ENCODE measurements at regions not wholly inside any gene's neighbourhood (a gene's known extent, or its start where the extent isn't known, plus 50 kb on each side); places are given as distances from the start of the nearest gene placed in this dataset.

DNA sequence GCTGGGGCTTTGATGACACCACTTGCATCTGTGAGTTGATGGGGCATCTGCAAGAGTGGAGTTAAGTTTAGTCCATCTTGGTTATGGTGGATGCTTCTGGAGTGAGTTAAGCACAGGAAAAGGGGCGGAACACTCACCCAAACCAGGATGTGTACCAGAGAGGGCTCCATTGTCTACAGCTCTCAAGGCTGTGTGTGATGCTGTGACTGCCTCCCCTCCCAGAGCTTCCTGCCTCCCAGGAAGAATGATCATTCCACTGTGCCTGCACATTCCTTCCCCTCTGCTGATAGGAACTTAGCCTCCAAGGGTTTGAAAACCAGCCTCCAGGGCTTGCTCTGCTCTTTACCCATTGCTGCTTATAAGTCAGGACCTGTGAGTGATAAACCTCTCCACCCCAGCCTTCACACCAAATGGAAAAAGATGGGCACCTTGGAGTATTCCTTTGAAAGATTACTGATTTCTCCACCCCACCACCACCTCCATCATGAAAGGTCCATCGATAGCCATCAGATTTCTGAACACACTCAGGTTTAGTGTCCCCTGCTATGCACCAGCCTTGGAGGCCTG, 160.1 kb upstream of the SPRY4 start:
- Mint-ChIP-seq H3K27me3 (no peaks in the 10 kb centered on the region), H3K4me1 (ENCODE audit: low read depth) (peaks cover 6% of the 10 kb centered on the region)
- CTCF ChIA-PET: no interaction called here

DNA sequence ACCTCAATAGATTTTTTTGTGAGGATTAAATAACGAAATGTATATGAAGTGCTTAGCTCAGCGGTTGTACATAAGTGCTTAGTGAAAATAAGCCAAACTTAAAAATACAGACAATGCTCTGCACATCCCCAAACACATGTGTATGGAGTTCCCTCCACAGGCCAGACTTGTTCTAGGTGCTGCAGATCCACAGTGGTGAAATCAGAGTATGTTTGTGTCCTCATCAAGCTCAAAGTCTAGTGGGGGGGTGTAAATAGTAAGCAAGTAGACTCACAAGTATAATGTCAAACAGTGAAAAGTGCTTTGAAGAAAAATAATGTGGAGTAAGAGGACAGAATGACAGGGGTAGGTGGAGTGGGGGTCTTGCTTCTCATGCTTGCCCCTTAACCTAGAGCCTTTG, 157.4 kb upstream of the SPRY4 start:
- ChIA-PET POLR2A (no interaction called here), CTCF (no interaction called here)
- Mint-ChIP-seq H3K27me3 (no peaks in the 10 kb centered on the region), H3K36me3 (peaks cover 11% of the 10 kb centered on the region), H3K9me3 (peaks cover 40% of the 10 kb centered on the region), H3K4me3 (no peak overlapping the region), H3K27ac (no peak overlapping the region), H3K4me1 (ENCODE audit: low read depth) (peaks cover 6% of the 10 kb centered on the region)
- no peak for DNase-seq
- intact Hi-C loops (cut with micrococcal nuclease): no loop called here

More for the DNA sequence above, 160.1 kb upstream of the SPRY4 start:
- POLR2A ChIA-PET: no interaction called here
- peaks cover 9% of the 10 kb centered on the region for H3K36me3 Mint-ChIP-seq
- peaks cover 23% of the 10 kb centered on the region for H3K9me3 Mint-ChIP-seq
- no peak for DNase-seq
- no peak overlapping the region for H3K4me3 Mint-ChIP-seq
- H3K27ac Mint-ChIP-seq: no peak overlapping the region
- intact Hi-C loops (cut with micrococcal nuclease): no loop called here

DNA sequence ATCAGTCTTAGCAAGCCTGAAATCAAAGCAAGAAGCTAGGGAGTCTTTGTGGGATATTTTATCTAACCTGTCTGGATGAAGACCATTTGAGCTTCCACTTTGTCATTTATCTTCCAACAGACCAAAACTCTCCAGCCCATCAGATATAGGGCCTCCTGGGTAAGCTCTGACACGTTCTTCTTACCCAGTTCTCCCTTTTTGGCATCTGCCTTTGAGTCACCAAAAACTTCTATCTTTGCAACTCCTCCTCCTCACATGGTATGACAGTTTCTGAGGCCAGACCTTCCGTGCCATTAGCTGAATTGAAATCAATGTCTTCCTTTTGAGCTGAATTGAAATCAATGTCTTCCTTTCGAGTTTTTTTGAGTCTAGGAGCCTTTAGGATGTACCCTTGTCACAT, 156.6 kb upstream of the SPRY4 start:
- H3K27me3 Mint-ChIP-seq: no peaks in the 10 kb centered on the region
- peaks cover 6% of the 10 kb centered on the region for H3K4me1 Mint-ChIP-seq (ENCODE audit: low read depth)
- no peak for DNase-seq
- CTCF ChIA-PET: no interaction called here
- peaks cover 9% of the 10 kb centered on the region for H3K36me3 Mint-ChIP-seq
- no peak overlapping the region for H3K4me3 Mint-ChIP-seq
- peaks cover 38% of the 10 kb centered on the region for H3K9me3 Mint-ChIP-seq
- intact Hi-C loops (cut with micrococcal nuclease): no loop called here
- POLR2A ChIA-PET: no interaction called here
- H3K27ac Mint-ChIP-seq: no peak overlapping the region

DNA sequence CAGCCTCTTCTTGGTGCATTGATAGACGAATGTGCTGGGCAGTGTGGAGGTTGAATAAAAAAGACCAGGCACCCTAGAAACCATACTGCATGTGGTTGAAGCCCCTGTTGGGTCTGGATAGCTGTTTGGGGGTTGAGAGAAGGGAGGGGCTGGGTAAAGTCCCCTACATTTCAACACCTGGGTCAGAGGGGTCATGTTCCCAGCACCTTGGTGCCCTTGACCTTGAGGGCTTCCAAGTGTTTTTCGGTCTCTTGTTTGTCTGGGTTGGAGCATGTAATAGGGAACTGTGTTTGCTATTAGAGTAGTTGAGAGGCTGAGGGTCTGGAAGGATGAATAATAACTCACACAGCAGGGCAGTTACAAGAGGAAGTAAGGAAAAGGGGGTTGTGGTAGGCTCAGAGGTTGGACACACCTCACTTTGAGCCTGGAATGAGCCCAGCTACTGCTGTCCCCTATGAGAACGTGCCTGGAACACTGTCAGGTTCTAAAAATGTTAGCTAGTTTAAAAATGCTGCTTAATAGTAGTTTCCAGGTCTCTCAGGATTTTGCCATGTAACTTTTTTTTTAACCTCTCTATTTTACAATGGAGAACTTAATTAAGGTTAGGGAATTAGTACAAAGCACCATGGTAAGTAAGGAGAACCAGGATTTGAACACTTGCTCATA, 155.2 kb upstream of the SPRY4 start:
- no peaks in the 10 kb centered on the region for H3K27me3 Mint-ChIP-seq
- H3K4me3 Mint-ChIP-seq: no peak overlapping the region
- intact Hi-C loops (cut with micrococcal nuclease): no loop called here
- no peak overlapping the region for H3K27ac Mint-ChIP-seq
- POLR2A ChIA-PET: no interaction called here
- no peak for DNase-seq
- peaks cover 6% of the 10 kb centered on the region for H3K4me1 Mint-ChIP-seq (ENCODE audit: low read depth)
- CTCF ChIA-PET: interaction anchor here (0.6 kb wide), 1 partner anchor 468 kb away, joined by 3 read pairs; no protein-coding TSS in a partner anchor
- H3K36me3 Mint-ChIP-seq: peaks cover 2% of the 10 kb centered on the region
- peaks cover 25% of the 10 kb centered on the region for H3K9me3 Mint-ChIP-seq

DNA sequence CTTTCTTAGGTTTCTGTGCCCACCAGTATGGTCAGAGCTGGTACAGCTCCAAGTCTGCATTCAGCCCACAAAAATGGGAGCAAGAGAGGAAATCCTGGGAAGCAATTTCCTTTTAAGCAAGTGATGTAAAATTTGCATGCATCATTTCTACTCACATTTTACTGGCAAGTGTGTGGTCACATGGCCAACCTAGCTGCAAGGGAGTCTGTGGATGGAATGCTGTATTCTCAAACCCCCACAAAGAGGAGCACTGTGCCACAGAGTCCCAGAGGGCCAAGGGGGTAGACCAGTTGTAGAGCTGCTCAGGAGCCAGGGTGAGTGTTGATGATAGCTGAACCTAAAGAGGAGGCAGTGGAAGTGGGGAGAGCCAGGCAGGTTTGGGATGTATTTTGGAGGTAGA, 154.3 kb upstream of the SPRY4 start:
- intact Hi-C loops (cut with micrococcal nuclease): no loop called here
- POLR2A ChIA-PET: no interaction called here
- Mint-ChIP-seq H3K36me3 (peaks cover 2% of the 10 kb centered on the region), H3K27ac (no peak overlapping the region), H3K4me1 (ENCODE audit: low read depth) (peaks cover 6% of the 10 kb centered on the region), H3K4me3 (no peak overlapping the region), H3K9me3 (peaks cover 19% of the 10 kb centered on the region), H3K27me3 (no peaks in the 10 kb centered on the region)
- DNase-seq: no peak
- CTCF ChIA-PET: no interaction called here

DNA sequence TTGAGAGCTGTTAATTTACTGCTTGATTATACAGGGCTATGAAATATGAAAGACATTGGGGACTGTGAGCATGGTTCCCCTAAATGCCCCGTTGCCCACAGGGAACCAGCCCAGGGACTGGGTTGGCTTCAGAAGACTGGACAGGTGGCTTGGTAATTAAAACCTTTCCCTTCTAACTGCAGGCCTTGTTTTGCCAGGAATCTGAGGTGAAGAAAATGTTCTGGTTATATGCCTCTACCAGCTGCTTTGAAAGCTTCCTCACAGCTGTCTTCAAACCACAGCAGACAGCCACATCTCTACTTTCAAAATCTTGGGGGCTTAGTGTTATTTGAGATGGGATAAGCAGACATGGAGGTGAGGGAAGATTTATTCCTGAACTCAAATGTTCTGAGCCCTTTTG, 153.3 kb upstream of the SPRY4 start:
- ChIA-PET POLR2A (no interaction called here), CTCF (no interaction called here)
- no peak for DNase-seq
- peaks cover 9% of the 10 kb centered on the region for H3K4me1 Mint-ChIP-seq (ENCODE audit: low read depth)
- no peak overlapping the region for H3K27ac Mint-ChIP-seq
- no peak overlapping the region for H3K4me3 Mint-ChIP-seq
- no peaks in the 10 kb centered on the region for H3K27me3 Mint-ChIP-seq
- H3K9me3 Mint-ChIP-seq: peaks cover 19% of the 10 kb centered on the region
- peaks cover 2% of the 10 kb centered on the region for H3K36me3 Mint-ChIP-seq
- intact Hi-C loops (cut with micrococcal nuclease): no loop called here

DNA sequence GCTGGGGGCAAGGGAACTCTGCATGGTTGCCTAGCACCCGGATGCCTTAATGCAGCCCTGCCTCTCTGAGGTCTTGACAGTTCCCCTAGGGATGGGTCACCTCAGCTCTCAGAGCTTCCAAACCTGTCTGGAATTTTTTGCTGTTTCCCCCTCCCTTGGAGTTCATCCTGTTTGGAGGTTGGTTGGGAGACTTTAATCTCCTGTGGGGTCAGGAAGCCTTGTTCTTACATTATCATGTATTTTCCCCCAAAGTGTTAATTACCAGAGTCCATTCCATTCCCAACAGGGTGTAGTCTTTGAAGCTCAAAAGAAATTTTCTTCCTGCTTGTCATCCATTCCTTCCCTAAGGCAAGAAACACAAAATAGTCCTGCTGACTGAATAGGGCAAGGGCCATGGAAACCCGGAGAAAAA, 150.3 kb upstream of the SPRY4 start:
- Mint-ChIP-seq H3K36me3 (peaks cover 2% of the 10 kb centered on the region), H3K27ac (no peak overlapping the region), H3K9me3 (peaks cover 19% of the 10 kb centered on the region), H3K4me1 (ENCODE audit: low read depth) (peaks cover 22% of the 10 kb centered on the region), H3K4me3 (no peak overlapping the region), H3K27me3 (no peaks in the 10 kb centered on the region)
- CTCF ChIA-PET: no interaction called here
- no peak for DNase-seq
- intact Hi-C loops (cut with micrococcal nuclease): no loop called here
- POLR2A ChIA-PET: no interaction called here

DNA sequence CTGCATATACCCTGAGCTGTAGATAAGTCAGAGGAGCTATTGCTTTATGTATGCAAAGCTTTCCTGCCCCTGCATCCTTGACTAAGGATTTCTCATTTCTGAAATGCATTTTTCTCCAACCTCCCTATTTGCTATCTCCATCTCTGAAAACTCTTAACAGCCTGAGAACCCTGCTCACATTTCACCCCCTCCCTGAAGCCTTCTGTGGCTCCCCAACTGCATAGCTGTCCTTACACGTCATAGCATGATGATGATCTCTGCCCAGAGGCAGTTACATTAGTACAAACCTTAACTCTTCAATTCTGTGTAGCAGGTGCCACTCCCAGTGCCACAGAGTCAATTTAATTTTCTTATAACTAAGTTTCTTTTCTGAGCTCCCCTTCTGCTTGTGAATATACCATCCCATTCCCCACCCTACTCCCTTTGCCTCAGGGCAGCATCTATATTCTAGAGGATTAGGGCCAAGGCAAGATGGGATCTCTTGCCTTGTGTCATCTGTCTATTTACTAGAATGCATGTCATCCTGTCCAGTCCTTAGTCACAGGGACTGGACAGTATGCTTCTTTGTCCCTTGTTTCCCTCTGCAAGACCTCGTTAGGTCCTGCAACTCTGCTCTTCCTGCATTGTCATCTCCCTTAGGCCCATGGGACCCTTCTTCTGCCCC, 149.7 kb upstream of the SPRY4 start:
- intact Hi-C loops (cut with micrococcal nuclease): no loop called here
- Mint-ChIP-seq H3K4me3 (no peak overlapping the region), H3K27ac (peak overlapping the region; percentile 85), H3K9me3 (peaks cover 13% of the 10 kb centered on the region), H3K4me1 (ENCODE audit: low read depth) (peaks cover 22% of the 10 kb centered on the region), H3K36me3 (peaks cover 2% of the 10 kb centered on the region), H3K27me3 (no peaks in the 10 kb centered on the region)
- ChIA-PET POLR2A (no interaction called here), CTCF (interaction anchor here (1.1 kb wide), 1 partner anchor 33 kb away, joined by 3 read pairs; no protein-coding TSS in a partner anchor)
- DNase-seq: no peak

DNA sequence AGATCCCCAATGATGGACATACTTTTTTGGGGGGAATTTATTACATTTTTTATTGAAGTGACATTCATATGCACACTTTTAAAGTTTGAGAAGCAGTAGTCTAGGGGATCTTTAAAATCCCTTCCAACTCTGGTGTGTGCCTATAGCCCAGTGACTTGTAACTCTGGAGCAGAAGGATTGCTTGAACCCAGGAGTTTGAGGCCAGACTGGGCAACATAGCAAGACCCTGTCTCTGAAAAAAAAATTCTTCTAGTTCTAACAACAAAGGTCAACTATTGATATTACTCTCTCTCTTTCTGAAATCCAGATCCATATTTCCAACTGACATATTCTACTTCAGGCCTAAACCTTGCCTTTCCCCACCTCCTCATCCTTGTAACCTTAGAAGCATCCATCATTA, 148.2 kb upstream of the SPRY4 start:
- intact Hi-C loops (cut with micrococcal nuclease): loop anchor here (2.0 kb wide), 2 partner anchors 52 to 116 kb away; no protein-coding TSS in a partner anchor
- Mint-ChIP-seq H3K36me3 (no peaks in the 10 kb centered on the region), H3K9me3 (no peaks in the 10 kb centered on the region), H3K27ac (peak overlapping the region; percentile 85), H3K4me3 (no peak overlapping the region), H3K4me1 (ENCODE audit: low read depth) (peaks cover 22% of the 10 kb centered on the region), H3K27me3 (no peaks in the 10 kb centered on the region)
- POLR2A ChIA-PET: interaction anchor here (0.6 kb wide), 1 partner anchor 72 kb away, joined by 5 read pairs; no protein-coding TSS in a partner anchor
- no peak for DNase-seq
- CTCF ChIA-PET: interaction anchor here (1.1 kb wide), 1 partner anchor 34 kb away, joined by 3 read pairs; no protein-coding TSS in a partner anchor

DNA sequence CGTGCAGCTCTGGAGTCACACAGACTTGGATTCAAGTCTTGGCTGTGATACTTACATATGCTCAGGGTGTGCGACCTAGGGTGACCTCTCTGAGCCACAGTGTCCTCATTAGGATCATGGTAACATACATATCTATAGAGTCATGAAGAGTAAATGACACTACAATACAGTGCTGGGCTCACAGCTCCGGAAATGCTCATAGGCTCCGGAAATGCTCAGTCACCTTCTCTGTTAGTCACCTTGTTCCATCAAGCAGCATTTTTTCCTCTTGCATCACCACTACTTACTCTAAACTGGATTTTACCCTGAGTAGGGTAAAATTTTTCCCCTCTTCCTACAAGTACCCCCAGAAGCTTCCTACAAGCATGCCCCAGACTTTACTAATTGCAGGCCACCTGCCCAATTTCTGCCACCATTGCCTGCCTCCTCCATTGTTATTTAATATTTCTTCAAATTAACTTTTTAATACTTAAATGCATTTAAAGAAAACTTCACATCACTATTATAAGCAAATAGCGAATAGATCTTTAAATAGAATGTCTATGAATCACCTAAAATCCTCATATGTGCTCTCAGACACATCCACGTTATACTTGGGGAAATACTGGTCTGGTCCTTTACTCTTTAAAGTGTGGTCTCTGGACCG, 147.6 kb upstream of the SPRY4 start:
- no peaks in the 10 kb centered on the region for H3K36me3 Mint-ChIP-seq
- peaks cover 22% of the 10 kb centered on the region for H3K4me1 Mint-ChIP-seq (ENCODE audit: low read depth)
- no peaks in the 10 kb centered on the region for H3K9me3 Mint-ChIP-seq
- intact Hi-C loops (cut with micrococcal nuclease): loop anchor here (1.0 to 2.0 kb wide), 4 partner anchors 35 to 116 kb away; no protein-coding TSS in a partner anchor
- H3K27ac Mint-ChIP-seq: peak overlapping the region; percentile 85
- ChIA-PET POLR2A (interaction anchor here (0.7 kb wide), 1 partner anchor 120 kb away, joined by 3 read pairs; no protein-coding TSS in a partner anchor), CTCF (interaction anchor here (0.8 kb wide), 1 partner anchor 310 kb away, joined by 3 read pairs; no protein-coding TSS in a partner anchor)
- peak overlapping the region; percentile 27 for H3K4me3 Mint-ChIP-seq
- DNase-seq: peak; percentile 84
- H3K27me3 Mint-ChIP-seq: no peaks in the 10 kb centered on the region

DNA sequence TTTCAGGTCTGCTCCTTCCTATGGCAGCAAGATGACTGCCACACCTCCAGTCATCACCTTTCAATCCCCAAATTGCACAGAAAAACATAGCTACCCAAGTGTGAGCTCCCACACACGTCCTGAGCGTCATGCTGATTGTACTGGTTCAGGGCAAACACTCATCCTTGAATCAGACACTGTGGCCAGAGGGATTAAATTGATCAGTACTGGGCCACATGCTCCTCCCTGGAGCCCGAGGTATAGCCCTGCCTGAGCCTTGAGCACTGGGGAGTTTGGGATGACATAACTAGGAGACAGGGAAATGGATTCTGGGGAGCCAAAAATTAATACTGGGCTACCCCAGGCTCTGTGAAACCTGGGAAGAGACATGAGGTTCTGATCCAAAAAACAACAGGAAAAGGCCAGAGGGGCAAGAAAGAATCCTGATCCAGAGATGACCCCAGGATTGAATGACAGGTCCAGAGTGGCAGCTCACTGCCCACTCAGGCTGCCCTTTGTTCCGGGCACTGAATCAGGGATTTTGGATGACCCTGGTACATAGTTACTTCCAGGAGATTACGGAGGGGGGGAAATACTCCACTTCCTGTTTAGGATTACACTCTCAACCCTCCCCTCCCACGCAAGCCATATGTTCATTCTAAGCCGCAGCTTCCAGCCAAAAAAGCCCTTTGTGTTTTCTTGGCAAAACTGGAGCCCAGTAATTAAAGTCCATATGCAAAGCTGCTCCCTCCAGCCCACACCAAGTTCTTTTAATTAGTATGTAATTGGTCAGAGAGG, 141.6 kb upstream of the SPRY4 start:
- H3K27ac Mint-ChIP-seq: no peak overlapping the region
- DNase-seq: peak; percentile 38
- H3K4me3 Mint-ChIP-seq: no peak overlapping the region
- POLR2A ChIA-PET: no interaction called here
- no peaks in the 10 kb centered on the region for H3K36me3 Mint-ChIP-seq
- H3K9me3 Mint-ChIP-seq: no peaks in the 10 kb centered on the region
- H3K4me1 Mint-ChIP-seq (ENCODE audit: low read depth): peaks cover 20% of the 10 kb centered on the region
- intact Hi-C loops (cut with micrococcal nuclease): no loop called here
- CTCF ChIA-PET: interaction anchor here (0.6 kb wide), 1 partner anchor 109 kb away, joined by 4 read pairs; no protein-coding TSS in a partner anchor
- H3K27me3 Mint-ChIP-seq: no peaks in the 10 kb centered on the region

DNA sequence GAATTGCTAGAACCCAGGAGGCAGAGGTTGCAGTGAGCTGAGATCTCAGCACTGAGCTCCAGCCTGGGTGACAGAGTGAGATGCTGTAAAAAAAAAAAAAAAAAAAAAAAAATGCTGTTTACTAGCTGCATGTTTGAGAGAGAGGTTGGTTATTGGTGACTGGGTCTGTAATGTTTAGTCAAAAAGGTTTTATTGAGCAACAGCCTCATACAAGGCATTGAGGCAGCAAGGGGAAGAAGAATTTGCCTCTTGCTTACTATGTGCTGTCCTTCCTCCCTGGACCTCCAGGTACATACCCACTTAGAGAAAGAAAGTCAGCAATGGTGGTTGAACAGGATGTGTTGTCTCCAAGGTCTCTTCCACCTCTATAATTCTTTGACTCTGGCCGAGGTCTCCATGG, 140.7 kb upstream of the SPRY4 start:
- Mint-ChIP-seq H3K9me3 (no peaks in the 10 kb centered on the region), H3K27me3 (no peaks in the 10 kb centered on the region), H3K4me3 (no peak overlapping the region), H3K27ac (no peak overlapping the region), H3K36me3 (no peaks in the 10 kb centered on the region), H3K4me1 (ENCODE audit: low read depth) (peaks cover 19% of the 10 kb centered on the region)
- DNase-seq: no peak
- intact Hi-C loops (cut with micrococcal nuclease): no loop called here
- POLR2A ChIA-PET: no interaction called here
- CTCF ChIA-PET: no interaction called here

Measured in activated CD4-positive, alpha-beta memory T cell treated with anti-CD3 and anti-CD28 coated beads for 36 hours (primary cell).